MM.1S (cell line): ENCODE measurements at regions not wholly inside any gene's neighbourhood (a gene's known extent, or its start where the extent isn't known, plus 50 kb on each side); places are given as distances from the start of the nearest gene placed in this dataset.

ENCODE experiments used
- EZH2 ChIP-seq: fragments of 300-600 bp; sonication (generic); optimal IDR thresholded peaks from 2 replicates; pipeline ENCODE3; 2017; ENCODE audit warnings: low read depth, mild to moderate bottlenecking, antibody characterized with exemption, low read length, mixed read lengths
- TF ChIP-seq, protein P1 (sequence below): fragments of 300-600 bp; sonication (generic); IDR thresholded peaks from 2 replicates; pipeline ENCODE4 v1.5.1; 2016; ENCODE audit warnings: antibody characterized with exemption, low read length, mixed read lengths

DNA sequence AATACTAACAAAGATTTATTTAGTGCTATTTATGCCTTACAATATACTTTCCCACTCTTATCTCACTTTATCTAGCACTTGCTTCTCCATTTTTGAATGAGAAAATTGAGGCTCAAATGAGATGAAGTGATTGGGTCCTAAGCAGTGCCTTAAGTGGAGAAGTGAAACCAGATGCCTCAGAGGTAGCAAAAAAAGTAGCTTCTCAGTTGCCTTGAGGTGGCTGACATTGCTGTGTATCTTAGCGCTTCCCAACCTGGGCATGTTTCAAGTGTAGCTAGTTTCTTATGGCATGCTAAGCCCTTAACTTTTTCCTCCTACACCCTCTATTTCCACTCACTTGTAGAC, 390.4 kb downstream of the OMA1 start:
- TF ChIP-seq, protein P1, sequence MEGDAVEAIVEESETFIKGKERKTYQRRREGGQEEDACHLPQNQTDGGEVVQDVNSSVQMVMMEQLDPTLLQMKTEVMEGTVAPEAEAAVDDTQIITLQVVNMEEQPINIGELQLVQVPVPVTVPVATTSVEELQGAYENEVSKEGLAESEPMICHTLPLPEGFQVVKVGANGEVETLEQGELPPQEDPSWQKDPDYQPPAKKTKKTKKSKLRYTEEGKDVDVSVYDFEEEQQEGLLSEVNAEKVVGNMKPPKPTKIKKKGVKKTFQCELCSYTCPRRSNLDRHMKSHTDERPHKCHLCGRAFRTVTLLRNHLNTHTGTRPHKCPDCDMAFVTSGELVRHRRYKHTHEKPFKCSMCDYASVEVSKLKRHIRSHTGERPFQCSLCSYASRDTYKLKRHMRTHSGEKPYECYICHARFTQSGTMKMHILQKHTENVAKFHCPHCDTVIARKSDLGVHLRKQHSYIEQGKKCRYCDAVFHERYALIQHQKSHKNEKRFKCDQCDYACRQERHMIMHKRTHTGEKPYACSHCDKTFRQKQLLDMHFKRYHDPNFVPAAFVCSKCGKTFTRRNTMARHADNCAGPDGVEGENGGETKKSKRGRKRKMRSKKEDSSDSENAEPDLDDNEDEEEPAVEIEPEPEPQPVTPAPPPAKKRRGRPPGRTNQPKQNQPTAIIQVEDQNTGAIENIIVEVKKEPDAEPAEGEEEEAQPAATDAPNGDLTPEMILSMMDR = no peak
- TF ChIP-seq EZH2 = no peak
